ENCODE measurements at regions not wholly inside any gene's neighbourhood (a gene's known extent, or its start where the extent isn't known, plus 50 kb on each side); places are given as distances from the start of the nearest gene placed in this dataset.
"Not testable (repeated sequence)": the region's sequence is repeated elsewhere in the genome, so short reads cannot be mapped to it uniquely, and the experiment has no call there.

DNA sequence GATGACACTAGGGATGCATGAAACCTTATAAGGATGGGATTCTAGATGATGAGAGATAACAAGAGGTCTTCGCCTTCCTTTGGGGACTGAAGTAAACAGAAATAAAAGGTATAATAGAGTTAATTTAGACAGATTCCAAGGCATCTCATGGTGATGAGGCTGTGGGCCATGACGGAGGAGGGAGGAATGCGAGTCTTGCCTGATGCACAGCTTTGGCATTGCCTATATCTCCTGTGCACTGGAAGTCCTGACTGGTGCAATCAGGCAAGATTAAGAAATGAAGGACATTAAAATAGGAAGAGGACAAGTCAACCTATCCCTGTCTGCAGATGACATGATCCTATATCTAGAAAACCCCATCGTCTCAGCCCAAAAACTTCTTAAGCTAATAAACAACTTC, 526.4 kb upstream of the LMO3 start:
- no peak for DNase-seq (ENCODE audit: low read depth in 4 of 4, low spot score in 3 of 4)

DNA sequence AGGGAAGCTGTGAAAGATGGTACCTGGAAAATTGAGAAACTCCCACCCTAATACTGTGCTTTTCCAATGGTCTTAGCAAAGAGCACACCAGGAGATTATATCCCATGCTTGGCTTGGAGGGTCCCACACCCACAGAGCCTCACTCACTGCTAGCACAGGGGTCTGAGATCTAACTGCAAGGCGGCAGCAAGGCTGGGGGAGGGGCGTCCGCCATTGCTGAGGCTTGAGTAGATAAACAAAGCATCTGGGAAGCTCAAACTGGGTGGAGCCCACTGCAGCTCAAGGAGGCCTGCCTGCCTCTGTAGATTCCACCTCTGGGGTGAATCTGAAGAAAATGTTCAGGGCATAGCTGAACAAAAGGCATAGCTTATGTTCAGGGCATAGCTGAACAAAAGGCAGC, 510.6 kb upstream of the LMO3 start:
- not testable (repeated sequence) for DNase-seq (ENCODE audit: low read depth in 4 of 4, low spot score in 3 of 4)

DNA sequence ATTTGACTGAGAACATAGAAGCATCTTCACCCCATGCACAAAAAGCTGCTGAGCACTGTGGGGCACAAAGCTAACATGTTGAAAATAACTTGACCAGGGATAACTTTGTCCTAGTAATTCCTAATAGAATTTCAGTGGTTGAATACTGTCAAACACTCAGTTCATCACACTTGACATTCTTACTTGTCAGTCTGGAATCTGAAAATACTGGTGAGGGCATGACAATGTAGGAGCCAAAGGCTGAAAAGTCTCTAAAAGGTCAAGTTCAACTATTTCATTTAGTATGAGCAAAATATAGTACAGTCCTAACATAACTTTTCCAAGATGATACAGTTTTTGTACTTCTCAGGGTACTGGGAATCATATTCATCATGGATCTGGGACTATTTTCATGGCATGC, 504.4 kb upstream of the LMO3 start:
- DNase-seq (ENCODE audit: low read depth in 4 of 4, low spot score in 3 of 4): no peak

DNA sequence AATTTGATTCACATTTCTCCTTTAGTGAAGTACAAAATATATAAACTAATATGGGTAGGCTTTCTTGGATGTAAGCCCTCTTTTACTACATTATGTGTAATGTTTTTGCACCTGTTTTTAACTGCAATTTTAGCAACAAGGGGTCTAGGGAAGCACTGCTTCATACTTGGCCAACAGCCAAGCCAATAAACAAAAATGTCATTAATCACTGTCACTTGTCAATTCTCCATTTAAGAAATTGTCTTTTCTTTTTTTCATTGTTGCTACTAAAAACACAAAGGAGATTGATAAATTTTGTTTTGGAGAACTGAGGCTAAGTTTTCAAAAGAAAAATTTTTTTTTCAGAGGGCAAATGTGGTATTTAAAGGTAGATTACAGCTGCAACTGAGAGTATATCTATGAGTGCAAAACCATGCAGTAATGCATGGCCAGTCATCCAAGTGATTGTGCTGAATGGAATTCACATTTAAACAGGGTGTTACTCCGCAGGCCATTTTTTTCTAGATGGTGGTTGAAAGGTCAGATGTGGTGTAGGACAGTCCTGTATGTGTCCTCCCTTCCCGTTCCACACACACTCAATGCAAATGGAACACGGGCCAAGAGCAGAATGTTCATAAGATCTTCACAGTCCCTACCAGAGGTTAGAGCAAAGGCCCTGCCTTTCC, 503.0 kb upstream of the LMO3 start:
- no peak for DNase-seq (ENCODE audit: low read depth in 4 of 4, low spot score in 3 of 4)

DNA sequence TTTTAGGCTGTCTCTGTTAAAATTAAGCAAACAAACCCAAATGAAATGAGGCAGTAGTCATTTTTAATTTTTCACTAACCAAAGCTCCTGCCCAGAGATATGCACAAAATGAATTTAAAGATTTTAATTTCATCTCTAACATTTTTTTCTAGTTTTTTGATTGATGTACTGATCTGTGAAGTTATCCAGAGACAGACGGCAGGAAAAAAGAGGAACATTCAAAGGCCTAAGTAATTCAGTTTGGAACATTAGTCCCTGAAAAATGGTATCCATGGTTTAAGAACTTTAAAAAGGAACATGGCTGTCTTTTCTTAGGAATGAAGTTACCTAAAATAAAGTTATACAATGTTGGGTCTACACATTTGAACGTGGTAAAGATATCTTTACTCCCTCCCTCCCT, 498.8 kb upstream of the LMO3 start:
- DNase-seq (ENCODE audit: low read depth in 4 of 4, low spot score in 3 of 4): no peak

DNA sequence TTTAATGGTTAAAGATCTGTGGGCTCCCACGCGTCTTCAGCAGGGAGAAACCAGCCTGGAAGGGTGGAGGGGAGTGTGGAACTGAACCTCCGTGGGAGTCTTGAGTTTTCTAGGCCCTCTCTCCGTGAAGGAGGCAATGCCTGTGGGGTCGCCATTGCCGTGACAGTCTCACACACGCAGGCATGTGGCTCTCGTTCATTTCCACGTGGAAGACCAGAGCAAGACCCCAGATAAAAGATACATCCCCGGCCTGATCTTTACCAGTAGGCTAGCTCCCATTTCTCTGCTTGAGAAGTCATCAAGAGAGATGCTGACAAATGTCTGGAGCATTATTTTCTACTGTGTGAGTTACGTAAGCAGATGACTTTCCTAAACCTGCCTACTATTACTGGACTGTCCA, 491.7 kb upstream of the LMO3 start:
- no peak for DNase-seq (ENCODE audit: low read depth in 4 of 4, low spot score in 3 of 4)

DNA sequence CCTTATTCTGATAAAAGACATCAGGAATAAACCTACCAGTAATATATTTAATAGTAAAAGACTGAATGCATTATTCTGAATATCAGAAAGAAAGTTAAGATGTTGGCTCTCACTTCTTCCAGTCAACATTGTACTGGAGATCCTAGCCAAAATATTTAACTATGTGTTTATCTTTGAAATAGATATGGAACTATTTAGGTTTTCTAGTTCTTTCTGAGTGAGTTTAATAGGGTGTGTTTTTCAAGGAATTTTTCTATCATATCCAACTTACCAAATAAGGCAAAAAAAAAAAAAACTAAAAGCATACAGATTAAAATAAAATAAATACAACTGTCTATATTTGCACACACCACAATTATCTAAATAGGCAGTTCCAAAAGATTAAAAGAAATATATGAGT, 478.9 kb upstream of the LMO3 start:
- DNase-seq (ENCODE audit: low read depth in 4 of 4, low spot score in 3 of 4): no peak

DNA sequence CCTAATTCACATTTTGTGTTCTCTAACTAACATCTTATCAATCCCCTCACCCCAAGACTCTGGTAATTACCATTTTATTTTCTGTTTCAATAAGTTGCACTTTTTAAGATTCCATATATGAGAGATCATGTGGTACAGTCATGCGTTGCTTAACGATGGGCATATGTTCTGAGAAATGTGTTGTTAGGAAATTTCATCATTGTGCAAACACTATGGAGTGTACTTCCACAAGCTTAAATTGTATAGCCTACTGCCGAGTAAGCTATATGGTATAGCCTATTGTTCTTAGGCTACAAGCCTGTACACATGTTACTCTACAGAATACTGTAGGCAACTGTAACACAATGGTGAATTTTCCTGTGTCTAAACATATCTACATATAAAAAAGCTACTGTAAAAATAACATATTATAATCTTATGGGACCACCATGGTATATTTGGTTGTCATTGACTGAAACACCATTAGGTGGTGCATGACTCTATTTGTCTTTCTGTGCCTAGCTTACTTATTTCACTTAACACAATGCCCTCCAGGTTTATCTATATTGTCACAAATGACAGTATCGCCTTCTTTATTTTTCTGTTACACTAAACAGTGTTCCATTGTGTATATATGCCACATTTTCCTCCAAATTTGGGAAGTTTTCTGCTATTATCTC, 473.4 kb upstream of the LMO3 start:
- no peak for DNase-seq (ENCODE audit: low read depth in 4 of 4, low spot score in 3 of 4)

DNA sequence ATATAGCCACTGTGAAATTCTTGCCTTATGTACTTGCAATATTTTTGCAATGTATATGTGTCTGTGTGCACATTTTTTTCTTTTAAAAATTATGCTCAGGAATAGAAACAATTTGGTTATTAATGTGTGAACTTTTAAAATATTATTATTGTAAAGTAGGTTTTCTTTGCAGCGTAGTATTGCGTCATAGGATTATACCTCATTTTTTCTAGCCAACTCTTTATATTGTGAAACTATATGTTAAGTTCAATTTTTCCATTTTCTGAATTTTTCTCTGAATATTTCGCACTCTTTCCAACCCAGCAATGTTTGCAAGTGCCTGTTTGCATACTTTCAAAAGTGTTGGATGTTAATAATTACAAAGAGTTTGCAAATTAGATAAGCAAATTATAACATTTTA, 471.6 kb upstream of the LMO3 start:
- no peak for DNase-seq (ENCODE audit: low read depth in 4 of 4, low spot score in 3 of 4)

DNA sequence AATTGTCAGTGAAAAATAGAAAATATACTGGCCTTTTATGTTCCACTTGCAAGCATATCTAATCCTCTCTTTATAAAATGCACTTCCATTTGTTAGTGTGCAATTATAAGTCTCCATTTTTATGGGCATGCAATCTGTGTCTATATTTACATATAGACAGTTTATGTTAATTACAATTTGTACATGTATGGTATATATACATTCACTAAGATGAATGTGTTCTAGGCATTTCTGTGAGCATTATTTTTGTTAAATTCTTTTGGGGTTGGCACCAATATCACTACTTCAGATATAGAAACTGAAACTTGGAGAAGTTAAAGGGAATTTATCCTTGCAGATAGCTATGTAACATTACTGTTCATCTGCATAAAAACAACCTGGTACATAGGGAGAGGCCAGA, 470.8 kb upstream of the LMO3 start:
- DNase-seq (ENCODE audit: low read depth in 4 of 4, low spot score in 3 of 4): no peak

DNA sequence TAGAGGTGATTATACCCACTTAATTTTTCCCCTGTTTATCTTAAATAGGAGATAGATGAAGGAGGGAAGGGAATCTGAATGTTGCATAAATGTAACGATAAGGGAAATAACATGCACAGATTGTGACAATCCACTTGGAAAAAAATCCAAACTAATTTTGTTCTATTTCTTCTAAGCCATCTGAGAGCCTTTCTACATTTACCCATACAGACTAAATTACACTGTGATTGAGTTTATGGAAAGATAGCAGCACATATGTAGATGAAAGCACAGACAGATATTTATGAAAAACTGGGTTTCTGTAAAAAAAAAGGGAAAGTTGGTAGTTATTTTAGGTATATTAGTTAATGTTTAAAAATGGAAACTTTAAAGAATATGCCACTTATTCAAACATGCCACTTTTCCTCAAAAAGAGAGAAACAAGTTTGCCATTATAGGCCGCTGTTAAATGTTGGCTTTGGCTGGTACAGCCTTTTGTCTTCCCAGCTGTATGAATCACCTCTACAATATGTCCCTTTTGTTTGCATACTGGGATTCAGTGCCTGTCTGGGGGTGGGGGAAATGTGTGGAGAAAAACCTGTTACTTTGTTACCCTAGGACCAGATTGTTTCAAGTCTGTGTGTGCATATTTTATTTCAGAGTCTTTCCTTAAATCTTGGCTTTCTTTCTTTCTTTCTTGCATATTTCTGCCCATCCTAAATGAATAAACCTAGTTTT, 470.2 kb upstream of the LMO3 start:
- no peak for DNase-seq (ENCODE audit: low read depth in 4 of 4, low spot score in 3 of 4)

DNA sequence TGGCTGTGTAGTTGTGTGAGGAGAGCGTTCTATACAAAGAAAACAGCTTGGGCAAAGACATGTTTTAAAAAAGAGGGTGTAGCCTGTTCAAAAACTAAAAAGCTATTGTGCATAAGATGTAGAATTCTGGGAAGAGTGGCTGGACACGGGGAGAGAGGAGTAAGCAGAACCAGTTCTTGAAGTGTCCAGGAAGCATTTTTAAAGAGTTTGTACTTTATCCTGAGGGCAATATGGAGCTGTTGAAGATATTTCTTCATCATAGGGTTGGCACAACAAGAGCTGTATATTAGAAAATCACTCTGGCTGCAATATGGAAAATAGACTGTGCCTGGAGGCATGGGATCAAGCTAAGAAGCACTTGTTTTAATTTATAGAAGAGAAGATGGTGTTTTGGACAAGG, 458.9 kb upstream of the LMO3 start:
- DNase-seq (ENCODE audit: low read depth in 4 of 4, low spot score in 3 of 4): no peak

DNA sequence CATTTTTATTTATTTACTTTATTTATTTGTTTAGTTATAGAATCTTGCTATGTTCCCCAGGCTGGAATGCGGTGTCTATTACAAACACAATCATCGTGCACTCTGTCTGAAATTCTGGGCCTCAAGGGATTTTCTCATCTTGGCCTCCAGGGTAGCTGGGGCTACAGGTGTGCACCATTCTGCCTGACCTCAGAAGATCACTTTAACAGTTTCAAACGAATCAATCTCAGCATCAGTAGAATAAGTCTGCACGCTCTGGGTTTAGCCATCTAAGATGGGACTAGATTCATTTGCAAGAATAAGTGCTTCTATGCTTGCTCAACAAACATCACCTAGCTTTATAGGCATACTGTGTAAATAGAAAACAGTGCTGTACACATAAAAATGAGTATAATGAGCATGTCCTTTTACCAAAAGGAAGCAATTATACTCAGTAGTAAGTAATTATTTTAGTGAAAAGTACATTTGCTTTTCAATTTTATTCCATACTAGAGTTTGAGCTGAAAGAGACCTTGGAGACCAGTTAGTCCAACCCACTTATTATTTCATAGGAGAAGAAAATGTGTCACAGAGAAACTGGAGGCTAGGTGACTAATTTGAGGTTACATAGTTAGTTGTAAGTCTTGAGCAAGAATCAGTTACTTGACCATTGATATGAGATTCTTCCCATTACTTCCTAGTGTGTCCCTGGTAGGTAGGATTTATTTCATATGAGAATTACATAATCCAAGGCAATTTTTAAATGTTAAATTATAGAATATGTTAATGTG, 456.5 kb upstream of the LMO3 start:
- no peak for DNase-seq (ENCODE audit: low read depth in 4 of 4, low spot score in 3 of 4)

DNA sequence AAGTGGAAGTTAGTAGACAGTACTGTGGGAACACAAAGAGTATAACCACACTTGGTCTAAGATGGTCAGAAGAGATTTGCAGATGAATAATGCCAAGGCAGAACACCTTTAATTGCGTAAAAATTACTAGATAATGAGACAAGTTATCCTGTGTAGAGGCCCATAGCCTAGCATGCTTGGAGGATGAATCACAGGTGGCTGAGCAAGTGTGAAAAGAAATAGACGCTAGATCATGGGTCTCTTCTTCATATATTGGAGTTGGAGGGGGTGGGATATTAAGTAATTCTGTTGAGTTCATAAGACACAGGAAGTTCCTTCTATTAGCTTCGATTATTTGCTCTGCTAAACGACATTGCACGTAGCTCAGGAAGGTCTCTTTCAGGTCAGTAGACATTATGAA, 454.3 kb upstream of the LMO3 start:
- no peak for DNase-seq (ENCODE audit: low read depth in 4 of 4, low spot score in 3 of 4)

DNA sequence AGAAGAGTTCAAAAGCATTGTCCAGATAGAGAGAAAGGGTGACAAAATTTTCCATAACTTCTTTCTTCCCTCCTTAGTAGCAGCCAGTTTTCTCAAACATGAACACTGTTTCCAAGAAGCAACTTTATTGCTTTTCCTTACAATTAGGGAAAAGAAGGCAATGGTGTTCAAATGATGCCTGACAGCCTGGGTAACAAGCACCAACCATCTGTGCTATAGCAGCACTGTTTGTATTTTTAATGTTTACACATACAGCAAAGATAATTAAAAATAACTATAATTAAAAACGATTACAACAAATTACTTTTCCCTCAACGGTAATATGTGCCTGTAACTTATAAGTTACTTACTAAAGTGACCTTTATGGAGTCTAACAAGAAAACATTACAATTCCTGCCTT, 450.6 kb upstream of the LMO3 start:
- DNase-seq (ENCODE audit: low read depth in 4 of 4, low spot score in 3 of 4): no peak

DNA sequence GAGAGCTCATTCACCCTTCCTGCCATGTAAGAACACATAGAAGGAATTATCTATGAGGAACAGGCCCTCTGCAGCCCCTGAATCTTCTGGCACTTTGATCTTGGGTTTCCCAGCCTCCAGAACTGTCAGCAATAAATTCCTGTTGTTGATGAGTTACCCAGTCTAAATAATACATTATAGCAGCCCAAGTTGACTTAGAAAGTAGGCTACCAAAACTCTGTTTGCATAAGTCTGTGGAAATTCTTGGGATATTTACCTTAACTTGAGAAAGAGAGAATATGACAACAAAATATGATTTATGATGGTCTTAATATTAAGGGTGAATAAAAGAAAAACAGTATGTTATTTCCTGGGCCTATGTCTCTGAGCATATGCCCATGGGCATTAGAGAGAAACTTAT, 433.0 kb upstream of the LMO3 start:
- DNase-seq (ENCODE audit: low read depth in 4 of 4, low spot score in 3 of 4): no peak

DNA sequence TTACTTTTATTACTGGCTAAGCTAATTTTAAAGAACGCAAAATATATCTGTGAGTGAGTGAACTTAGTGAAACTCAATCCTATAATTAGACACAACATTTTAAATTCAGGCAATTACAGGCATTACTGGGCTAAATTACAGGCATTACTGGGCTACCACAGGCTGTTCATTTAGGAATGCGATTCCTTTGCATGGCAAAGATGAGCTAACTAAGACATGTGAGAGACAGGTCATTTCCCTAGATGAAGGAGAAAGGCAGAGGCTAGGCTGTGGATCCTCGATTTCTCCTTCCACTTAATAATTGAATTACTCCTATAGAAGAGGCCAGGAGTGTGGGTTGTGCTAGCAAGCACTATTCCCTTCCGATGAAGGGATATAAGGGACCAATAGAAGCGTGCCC, 429.4 kb upstream of the LMO3 start:
- DNase-seq (ENCODE audit: low read depth in 4 of 4, low spot score in 3 of 4): no peak

DNA sequence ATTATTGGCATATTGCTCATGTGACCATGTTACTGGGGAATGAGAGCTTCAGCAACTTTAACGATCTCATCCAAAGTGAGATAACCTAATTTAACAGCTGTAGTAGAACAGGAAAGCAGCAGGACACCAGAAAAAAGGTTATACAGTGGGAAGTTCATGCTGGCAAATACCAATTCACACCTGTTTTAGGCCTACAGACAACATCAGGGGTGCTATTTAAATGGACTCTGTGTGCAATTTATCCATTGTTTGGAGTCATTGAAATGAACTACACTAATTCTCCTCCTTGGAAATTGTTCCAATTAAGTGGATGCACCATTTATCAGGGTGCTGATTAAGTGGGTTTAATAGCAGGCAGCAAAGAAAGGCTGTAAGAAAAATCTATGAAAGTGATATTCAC, 424.4 kb upstream of the LMO3 start:
- no peak for DNase-seq (ENCODE audit: low read depth in 4 of 4, low spot score in 3 of 4)

DNA sequence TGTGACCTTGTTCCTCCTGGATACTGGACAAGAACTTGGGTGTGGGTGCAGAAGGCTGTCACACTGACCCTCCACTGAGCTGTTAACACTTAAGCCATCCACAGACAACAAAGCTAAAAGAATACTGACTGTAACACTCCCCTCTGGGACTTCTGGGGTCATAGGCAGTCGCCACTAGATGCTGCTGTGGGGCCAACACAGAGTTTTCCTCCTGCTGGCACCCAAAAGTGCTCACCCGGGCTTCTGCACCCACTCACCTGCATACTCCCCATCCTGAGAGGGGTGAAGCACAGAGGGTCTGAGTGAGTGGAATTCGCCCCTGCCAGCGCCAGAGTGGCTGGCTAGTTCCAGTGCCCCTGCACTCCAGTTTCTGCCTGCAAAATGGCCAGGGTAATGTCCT, 422.4 kb upstream of the LMO3 start:
- no peak for DNase-seq (ENCODE audit: low read depth in 4 of 4, low spot score in 3 of 4)

DNA sequence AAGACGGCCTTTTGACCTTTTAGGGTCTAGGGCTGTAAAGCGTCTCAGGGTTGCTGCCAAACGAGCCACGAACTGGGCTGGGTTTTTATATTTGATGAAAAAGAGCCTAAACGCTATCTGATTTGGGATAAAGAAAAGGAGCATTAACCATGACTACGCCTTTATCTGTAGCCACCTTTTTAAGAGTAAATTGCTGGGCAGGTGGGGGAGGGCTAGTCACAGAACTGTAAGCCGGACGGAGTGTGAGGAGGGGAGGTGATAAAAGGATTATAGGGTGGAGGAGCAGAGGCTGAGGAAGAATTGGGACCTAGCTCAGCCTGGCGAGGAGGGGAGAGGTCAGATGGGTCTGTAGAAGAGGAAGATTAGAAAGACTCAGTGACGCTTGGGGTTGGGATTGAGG, 419.5 kb upstream of the LMO3 start:
- not testable (repeated sequence) for DNase-seq (ENCODE audit: low read depth in 4 of 4, low spot score in 3 of 4)

DNA sequence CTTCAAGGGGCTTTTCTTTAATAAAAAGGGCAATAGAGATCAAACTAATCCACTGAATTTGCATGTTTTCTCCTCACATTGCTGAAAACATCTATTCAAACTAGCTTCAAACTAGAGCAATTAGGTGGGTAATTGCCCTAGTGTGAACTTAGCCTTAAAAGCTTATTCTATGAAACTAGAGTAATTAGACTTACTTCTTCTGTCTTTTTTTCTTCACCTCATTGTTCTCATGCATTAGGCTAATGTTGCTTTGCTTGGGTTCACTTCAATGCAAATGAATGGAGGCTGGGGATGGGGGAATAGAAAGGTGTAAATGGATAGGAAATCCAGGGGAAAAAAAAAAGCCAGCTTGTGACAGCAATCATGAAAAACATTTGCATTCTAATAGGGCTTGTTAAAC, 414.8 kb upstream of the LMO3 start:
- no peak for DNase-seq (ENCODE audit: low read depth in 4 of 4, low spot score in 3 of 4)

DNA sequence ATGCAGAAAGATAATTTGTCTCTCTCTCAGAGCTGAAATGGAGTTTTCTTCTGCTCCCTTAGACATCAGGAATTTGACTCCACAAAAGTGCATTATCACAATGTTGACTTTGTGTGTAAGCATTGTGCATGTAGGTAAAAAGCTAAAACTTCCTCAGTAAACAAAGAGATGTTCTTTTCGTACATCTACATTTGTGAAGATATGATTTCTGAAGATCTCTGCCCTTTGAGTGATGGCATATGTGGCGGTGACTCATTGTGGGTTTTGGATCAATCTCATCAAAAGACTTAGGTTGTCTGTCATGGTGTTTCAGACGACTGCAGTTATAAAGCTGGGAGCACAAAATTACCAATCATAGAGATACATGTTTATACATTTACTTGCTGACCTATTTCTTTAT, 411.4 kb upstream of the LMO3 start:
- DNase-seq (ENCODE audit: low read depth in 4 of 4, low spot score in 3 of 4): no peak

Data from right renal pelvis (tissue), 4 donors.